Osteoblast (primary cell): ENCODE measurements at regions not wholly inside any gene's neighbourhood (a gene's known extent, or its start where the extent isn't known, plus 50 kb on each side); places are given as distances from the start of the nearest gene placed in this dataset.

Source experiments
- DNase-seq: peaks from one replicate; pipeline ENCODE4 v3.0.0; 2011; ENCODE audit warnings: low spot score, mixed read lengths; ENCODE audit not compliant: insufficient read length; ENCODE audit errors: missing footprints
- H2AFZ ChIP-seq: 2 replicates; pipeline ENCODE4 v1.6.0; 2011; ENCODE audit warnings: mild to moderate bottlenecking, low read length
- H3K27ac ChIP-seq: 2 replicates; pipeline ENCODE4 v1.5.1; 2011; ENCODE audit warnings: mild to moderate bottlenecking, low read depth, low read length, moderate library complexity
- H3K27me3 ChIP-seq: 2 replicates; pipeline ENCODE4 v1.6.0; 2012; ENCODE audit warnings: mild to moderate bottlenecking, control low read depth, inconsistent platforms, low read length, moderate library complexity; ENCODE audit not compliant: insufficient read depth
- H3K36me3 ChIP-seq: 2 replicates; pipeline ENCODE4 v1.5.1; 2011; ENCODE audit warnings: mild to moderate bottlenecking, low read length, control low read depth, moderate library complexity; ENCODE audit not compliant: insufficient read depth
- H3K4me1 ChIP-seq: 2 replicates; pipeline ENCODE4 v1.5.1; 2011; ENCODE audit warnings: mild to moderate bottlenecking, low read length, control low read depth, moderate library complexity; ENCODE audit not compliant: insufficient read depth
- H3K4me2 ChIP-seq: 2 replicates; pipeline ENCODE4 v1.6.0; 2011; ENCODE audit warnings: mild to moderate bottlenecking, low read length; ENCODE audit not compliant: insufficient read depth
- H3K4me3 ChIP-seq: fragments of 200-600 bp; sonication (generic); 3 replicates; pipeline ENCODE4 v1.5.1; 2012; ENCODE audit warnings: mild to moderate bottlenecking, low read length, inconsistent platforms; ENCODE audit not compliant: insufficient read depth
- H3K79me2 ChIP-seq: 2 replicates; pipeline ENCODE4 v1.6.0; 2012; ENCODE audit warnings: mild to moderate bottlenecking, low read length, control low read depth, inconsistent platforms; ENCODE audit not compliant: insufficient read depth
- H3K9me3 ChIP-seq: 2 replicates; pipeline ENCODE4 v1.5.1; 2011; ENCODE audit warnings: low read depth, low read length, control low read depth
- H4K20me1 ChIP-seq: 2 replicates; pipeline ENCODE4 v1.6.0; 2012; ENCODE audit warnings: mild to moderate bottlenecking, low read length, control low read depth; ENCODE audit not compliant: insufficient read depth
- TF ChIP-seq, protein P1 (sequence below): IDR thresholded peaks from 2 replicates; pipeline ENCODE4 v1.5.1; 2011; ENCODE audit warnings: mild to moderate bottlenecking, low read depth, low read length, moderate library complexity; ENCODE audit errors: extremely low read depth

DNA sequence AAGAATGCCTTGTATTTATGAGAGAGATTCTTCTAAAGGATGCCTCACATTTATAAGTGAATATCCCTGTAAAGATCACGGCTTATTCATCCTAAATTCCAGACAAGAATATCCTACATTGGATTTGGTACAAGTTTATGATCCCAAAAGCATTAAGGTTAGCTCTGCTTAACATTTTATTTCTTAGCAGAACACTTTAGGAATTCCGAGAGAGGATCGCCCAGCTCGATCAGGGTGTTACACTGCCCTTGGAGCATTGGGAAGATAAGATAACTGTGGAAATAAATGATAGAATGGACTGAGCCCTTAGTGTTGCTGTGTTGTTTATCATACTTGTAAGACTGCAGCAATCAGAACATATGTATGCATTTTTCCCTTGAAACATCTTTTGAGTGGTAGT is 223.0 kb upstream of the CDIN1 start:
- Histone ChIP-seq H3K4me2 (peak overlapping the region; percentile 75), H2AFZ (peak overlapping the region; percentile 44), H3K79me2 (no peaks in the 10 kb centered on the region), H3K9me3 (no peaks in the 10 kb centered on the region), H4K20me1 (no peaks in the 10 kb centered on the region), H3K4me3 (peak overlapping the region; percentile 13), H3K27me3 (no peaks in the 10 kb centered on the region), H3K27ac (peak overlapping the region; percentile 89), H3K4me1 (peaks cover 40% of the 10 kb centered on the region), H3K36me3 (no peaks in the 10 kb centered on the region)
- no peak for DNase-seq
- TF ChIP-seq, protein P1, sequence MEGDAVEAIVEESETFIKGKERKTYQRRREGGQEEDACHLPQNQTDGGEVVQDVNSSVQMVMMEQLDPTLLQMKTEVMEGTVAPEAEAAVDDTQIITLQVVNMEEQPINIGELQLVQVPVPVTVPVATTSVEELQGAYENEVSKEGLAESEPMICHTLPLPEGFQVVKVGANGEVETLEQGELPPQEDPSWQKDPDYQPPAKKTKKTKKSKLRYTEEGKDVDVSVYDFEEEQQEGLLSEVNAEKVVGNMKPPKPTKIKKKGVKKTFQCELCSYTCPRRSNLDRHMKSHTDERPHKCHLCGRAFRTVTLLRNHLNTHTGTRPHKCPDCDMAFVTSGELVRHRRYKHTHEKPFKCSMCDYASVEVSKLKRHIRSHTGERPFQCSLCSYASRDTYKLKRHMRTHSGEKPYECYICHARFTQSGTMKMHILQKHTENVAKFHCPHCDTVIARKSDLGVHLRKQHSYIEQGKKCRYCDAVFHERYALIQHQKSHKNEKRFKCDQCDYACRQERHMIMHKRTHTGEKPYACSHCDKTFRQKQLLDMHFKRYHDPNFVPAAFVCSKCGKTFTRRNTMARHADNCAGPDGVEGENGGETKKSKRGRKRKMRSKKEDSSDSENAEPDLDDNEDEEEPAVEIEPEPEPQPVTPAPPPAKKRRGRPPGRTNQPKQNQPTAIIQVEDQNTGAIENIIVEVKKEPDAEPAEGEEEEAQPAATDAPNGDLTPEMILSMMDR: no peak

DNA sequence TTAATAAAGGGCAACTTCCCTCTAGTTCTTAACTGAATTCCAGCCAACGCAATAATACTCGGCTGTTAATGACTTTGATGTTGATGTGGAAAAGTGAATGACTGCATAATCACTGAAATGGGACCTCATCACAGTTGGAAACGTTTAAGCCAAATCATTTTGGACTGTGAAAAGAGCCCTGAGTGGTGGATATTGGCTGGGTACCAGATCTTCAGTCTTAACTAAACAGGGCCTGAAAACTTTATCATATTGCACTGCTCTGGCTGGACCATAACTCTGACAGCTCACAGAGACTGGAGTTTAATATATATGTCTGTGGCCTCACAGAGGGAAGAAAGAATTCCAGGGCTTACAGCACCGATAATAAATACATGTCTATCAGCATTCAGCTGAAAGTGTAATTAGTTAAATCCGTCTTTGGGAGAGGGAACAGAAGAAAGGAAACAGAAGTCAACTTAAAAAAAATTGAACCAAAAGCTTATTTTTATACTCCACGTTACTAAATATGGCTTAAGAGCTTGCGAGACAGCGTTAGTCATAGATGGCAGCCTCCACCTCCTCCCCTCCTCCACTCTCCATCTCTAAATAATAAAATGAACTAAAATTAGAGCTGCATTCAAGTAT is 222.3 kb upstream of the CDIN1 start:
- DNase-seq: peak; percentile 34
- Histone ChIP-seq H3K4me3 (peak overlapping the region; percentile 30), H3K4me1 (peaks cover 46% of the 10 kb centered on the region), H3K9me3 (no peaks in the 10 kb centered on the region), H3K27ac (peak overlapping the region; percentile 89), H3K4me2 (peak overlapping the region; percentile 75), H3K27me3 (no peaks in the 10 kb centered on the region), H2AFZ (peak overlapping the region; percentile 49), H3K36me3 (no peaks in the 10 kb centered on the region), H4K20me1 (no peaks in the 10 kb centered on the region), H3K79me2 (no peaks in the 10 kb centered on the region)
- TF ChIP-seq, protein P1: no peak

DNA sequence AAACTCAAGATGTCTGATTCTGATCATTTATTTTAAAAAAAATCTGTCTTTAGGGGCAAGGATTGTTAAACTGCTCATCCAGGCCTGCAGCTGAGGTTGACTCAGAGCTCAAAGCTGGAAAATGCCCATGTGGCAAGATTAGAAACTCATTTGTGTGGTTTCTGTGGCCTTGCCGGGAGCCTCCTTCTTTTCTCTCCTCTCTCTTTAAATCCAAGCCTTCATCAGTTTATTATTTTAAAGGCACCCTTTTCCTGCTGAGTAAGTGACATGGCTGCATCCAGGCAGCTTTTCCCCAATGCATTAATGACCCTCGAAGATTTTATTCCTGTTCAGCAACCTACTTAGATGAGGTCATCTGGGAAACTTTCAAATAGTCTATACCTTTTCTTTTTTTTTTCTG is 221.3 kb upstream of the CDIN1 start:
- DNase-seq: peak; percentile 58
- no peaks in the 10 kb centered on the region for H3K27me3 ChIP-seq
- no peaks in the 10 kb centered on the region for H4K20me1 ChIP-seq
- TF ChIP-seq, protein P1: no peak
- no peaks in the 10 kb centered on the region for H3K36me3 ChIP-seq
- no peak overlapping the region for H3K4me3 ChIP-seq
- peaks cover 54% of the 10 kb centered on the region for H3K4me1 ChIP-seq
- no peak overlapping the region for H2AFZ ChIP-seq
- H3K27ac ChIP-seq: peak overlapping the region; percentile 89
- H3K4me2 ChIP-seq: peak overlapping the region; percentile 75
- no peaks in the 10 kb centered on the region for H3K9me3 ChIP-seq
- H3K79me2 ChIP-seq: no peaks in the 10 kb centered on the region

DNA sequence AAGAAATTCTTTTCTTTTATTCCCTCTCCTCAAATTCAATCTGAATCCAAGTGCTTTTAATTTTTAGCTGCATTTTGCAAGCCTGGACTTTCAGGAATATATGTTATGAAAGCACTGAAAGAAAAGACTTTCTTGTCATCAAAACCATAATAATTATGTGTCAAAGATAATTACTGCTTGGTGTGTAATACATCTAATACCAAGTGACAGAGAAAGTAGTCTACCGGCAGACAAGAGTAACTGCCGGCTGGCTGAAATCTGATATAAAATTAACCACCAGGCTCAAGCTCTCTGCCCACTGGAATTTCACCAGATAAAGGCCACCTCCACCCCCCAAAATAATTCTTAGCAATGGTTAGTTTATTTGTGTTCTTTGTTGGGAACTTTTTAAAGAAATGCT is 220.9 kb upstream of the CDIN1 start:
- Histone ChIP-seq H2AFZ (no peak overlapping the region), H3K27ac (peak overlapping the region; percentile 89), H3K36me3 (no peaks in the 10 kb centered on the region), H3K9me3 (no peaks in the 10 kb centered on the region), H3K4me1 (peaks cover 58% of the 10 kb centered on the region), H3K4me2 (peak overlapping the region; percentile 75), H3K27me3 (no peaks in the 10 kb centered on the region), H3K4me3 (no peak overlapping the region), H3K79me2 (no peaks in the 10 kb centered on the region), H4K20me1 (no peaks in the 10 kb centered on the region)
- TF ChIP-seq, protein P1: no peak
- DNase-seq: no peak
